IMR-90 (cell line): ENCODE measurements at regions not wholly inside any gene's neighbourhood (a gene's known extent, or its start where the extent isn't known, plus 50 kb on each side); places are given as distances from the start of the nearest gene placed in this dataset.

ENCODE experiments used
- SMC3 ChIP-seq: fragments of 150-350 bp; IDR thresholded peaks from 2 replicates; pipeline ENCODE4 v1.6.1; 2016; ENCODE audit warnings: low read depth, mild to moderate bottlenecking, antibody characterized with exemption, low read length, moderate library complexity
- TF ChIP-seq, protein P1 (sequence below): conservative IDR thresholded peaks from 2 replicates; pipeline ENCODE4 v1.5.1; 2012; ENCODE audit warnings: mild to moderate bottlenecking, low read depth, low read length, improper control_type of control experiment

GRCh38 chr11:76263657-76264056 lies 57.4 kb upstream of the WNT11 start:
- TF ChIP-seq, protein P1, sequence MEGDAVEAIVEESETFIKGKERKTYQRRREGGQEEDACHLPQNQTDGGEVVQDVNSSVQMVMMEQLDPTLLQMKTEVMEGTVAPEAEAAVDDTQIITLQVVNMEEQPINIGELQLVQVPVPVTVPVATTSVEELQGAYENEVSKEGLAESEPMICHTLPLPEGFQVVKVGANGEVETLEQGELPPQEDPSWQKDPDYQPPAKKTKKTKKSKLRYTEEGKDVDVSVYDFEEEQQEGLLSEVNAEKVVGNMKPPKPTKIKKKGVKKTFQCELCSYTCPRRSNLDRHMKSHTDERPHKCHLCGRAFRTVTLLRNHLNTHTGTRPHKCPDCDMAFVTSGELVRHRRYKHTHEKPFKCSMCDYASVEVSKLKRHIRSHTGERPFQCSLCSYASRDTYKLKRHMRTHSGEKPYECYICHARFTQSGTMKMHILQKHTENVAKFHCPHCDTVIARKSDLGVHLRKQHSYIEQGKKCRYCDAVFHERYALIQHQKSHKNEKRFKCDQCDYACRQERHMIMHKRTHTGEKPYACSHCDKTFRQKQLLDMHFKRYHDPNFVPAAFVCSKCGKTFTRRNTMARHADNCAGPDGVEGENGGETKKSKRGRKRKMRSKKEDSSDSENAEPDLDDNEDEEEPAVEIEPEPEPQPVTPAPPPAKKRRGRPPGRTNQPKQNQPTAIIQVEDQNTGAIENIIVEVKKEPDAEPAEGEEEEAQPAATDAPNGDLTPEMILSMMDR = no peak
- TF ChIP-seq SMC3 = no peak
